Globus pallidus (tissue), 1 donor: ENCODE measurements at regions not wholly inside any gene's neighbourhood (a gene's known extent, or its start where the extent isn't known, plus 50 kb on each side); places are given as distances from the start of the nearest gene placed in this dataset.
A peak's percentile ranks its signal among the peaks of the same experiment; 100 is the strongest.

Experiments used
- DNase-seq: peaks from one replicate; pipeline ENCODE4 v3.0.0-alpha.2; 2015; ENCODE audit warnings: low spot score

- DNase-seq, result no peak
These were observed 710.3 kb upstream of the MARCKS start for GRCh38 chr6:113146878-113147277.

- no peak for DNase-seq
These were observed 709.6 kb upstream of the MARCKS start for GRCh38 chr6:113147544-113147943.

GRCh38 chr6:113148566-113148965 is 708.6 kb upstream of the MARCKS start:
- DNase-seq, result no peak

GRCh38 chr6:113149511-113149910 is 707.6 kb upstream of the MARCKS start:
- DNase-seq, result no peak

GRCh38 chr6:113160306-113161017 is 696.7 kb upstream of the MARCKS start:
- DNase-seq, result no peak

- no peak for DNase-seq
These were observed 696.2 kb upstream of the MARCKS start for GRCh38 chr6:113161018-113161315.

- DNase-seq, result no peak
These were observed 694.4 kb upstream of the MARCKS start for GRCh38 chr6:113162739-113163138.

GRCh38 chr6:113168057-113168456 is 689.1 kb upstream of the MARCKS start:
- DNase-seq, result no peak

GRCh38 chr6:113169484-113169883 is 687.7 kb upstream of the MARCKS start:
- DNase-seq, result no peak

- no peak for DNase-seq
These were observed 686.7 kb upstream of the MARCKS start for GRCh38 chr6:113170454-113170853.

GRCh38 chr6:113171882-113172281 is 685.3 kb upstream of the MARCKS start:
- DNase-seq, result no peak

GRCh38 chr6:113172531-113172966 is 684.6 kb upstream of the MARCKS start:
- DNase-seq, result peak; percentile 98

- DNase-seq, result no peak
These were observed 678.8 kb upstream of the MARCKS start for GRCh38 chr6:113178349-113178748.

GRCh38 chr6:113181164-113181563 is 676.0 kb upstream of the MARCKS start:
- peak; percentile 70 for DNase-seq

GRCh38 chr6:113182370-113183141 is 674.6 kb upstream of the MARCKS start:
- peak; percentile 77 for DNase-seq

GRCh38 chr6:113184291-113184690 is 672.9 kb upstream of the MARCKS start:
- no peak for DNase-seq

- no peak for DNase-seq
These were observed 672.4 kb upstream of the MARCKS start for GRCh38 chr6:113184736-113185135.

- DNase-seq, result no peak
These were observed 671.8 kb upstream of the MARCKS start for GRCh38 chr6:113185299-113185698.

- DNase-seq, result no peak
These were observed 669.5 kb upstream of the MARCKS start for GRCh38 chr6:113187661-113188060.

- no peak for DNase-seq
These were observed 668.2 kb upstream of the MARCKS start for GRCh38 chr6:113188962-113189361.

- no peak for DNase-seq
These were observed 667.0 kb upstream of the MARCKS start for GRCh38 chr6:113190170-113190569.

- no peak for DNase-seq
These were observed 663.1 kb upstream of the MARCKS start for GRCh38 chr6:113194090-113194489.

- DNase-seq, result no peak
These were observed 654.1 kb upstream of the MARCKS start for GRCh38 chr6:113202852-113203714.
